NCI-H524 (cell line): ENCODE measurements at regions not wholly inside any gene's neighbourhood (a gene's known extent, or its start where the extent isn't known, plus 50 kb on each side); places are given as distances from the start of the nearest gene placed in this dataset.
A peak's percentile ranks its signal among the peaks of the same experiment; 100 is the strongest.
"Not testable (repeated sequence)": the region's sequence is repeated elsewhere in the genome, so short reads cannot be mapped to it uniquely, and the experiment has no call there.

Experiments used
- DNase-seq, 2 experiments: peaks; one replicate each; lab custom pipeline; 2025; lab: John Stamatoyannopoulos, UW

DNA sequence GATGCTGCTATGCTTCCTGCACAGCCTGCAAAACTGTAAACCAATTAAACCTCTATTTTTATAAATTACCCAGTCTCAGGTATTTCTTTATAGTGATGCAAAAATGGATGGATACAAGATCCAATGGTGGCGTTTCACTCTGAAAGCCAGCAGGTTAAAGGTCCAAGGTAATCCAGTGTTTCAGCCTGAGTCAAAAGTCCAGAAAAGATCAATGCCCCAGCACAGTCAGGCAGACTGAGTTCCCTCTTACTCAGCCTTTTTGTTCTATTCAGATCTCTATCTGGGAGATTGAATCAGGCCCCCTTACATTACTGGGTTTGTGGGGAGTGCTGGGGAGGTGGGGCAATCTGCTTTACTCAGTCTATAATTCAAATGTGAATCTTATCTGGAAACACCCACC, 464.5 kb downstream of the GXYLT1 start:
- no peak for DNase-seq

DNA sequence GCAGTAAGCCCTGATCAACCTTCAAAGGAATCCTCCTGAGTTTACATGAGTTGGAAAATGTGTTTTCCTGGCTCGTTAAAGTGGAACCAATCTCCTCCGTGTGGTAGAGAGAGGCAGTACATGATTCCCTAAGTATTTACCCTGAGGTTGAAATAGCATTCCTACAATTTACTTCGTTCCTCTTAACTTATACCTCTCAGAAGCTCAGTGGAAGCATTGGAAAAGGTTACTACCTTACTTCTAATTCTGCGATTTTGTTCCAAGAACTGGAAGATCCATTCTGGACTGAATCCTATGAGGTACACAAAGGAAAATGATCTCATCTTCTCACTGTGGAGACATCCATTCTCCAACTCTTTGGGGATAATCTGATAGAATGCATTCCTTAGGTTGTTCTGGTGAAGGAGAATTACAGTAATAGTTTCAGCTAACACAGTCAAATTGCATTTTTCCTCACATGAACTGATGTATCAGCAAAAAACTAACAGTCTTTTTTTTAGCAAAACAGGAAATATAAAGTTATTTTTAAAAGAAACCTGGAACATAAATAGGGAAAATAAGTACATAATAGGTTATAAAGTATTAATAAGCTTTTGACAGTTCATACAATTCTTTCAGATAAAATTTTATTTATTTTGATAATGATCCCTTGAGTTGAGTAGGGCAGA, 475.6 kb downstream of the PDZRN4 start:
- DNase-seq = peak in 1 of 2 experiments; percentile 48

DNA sequence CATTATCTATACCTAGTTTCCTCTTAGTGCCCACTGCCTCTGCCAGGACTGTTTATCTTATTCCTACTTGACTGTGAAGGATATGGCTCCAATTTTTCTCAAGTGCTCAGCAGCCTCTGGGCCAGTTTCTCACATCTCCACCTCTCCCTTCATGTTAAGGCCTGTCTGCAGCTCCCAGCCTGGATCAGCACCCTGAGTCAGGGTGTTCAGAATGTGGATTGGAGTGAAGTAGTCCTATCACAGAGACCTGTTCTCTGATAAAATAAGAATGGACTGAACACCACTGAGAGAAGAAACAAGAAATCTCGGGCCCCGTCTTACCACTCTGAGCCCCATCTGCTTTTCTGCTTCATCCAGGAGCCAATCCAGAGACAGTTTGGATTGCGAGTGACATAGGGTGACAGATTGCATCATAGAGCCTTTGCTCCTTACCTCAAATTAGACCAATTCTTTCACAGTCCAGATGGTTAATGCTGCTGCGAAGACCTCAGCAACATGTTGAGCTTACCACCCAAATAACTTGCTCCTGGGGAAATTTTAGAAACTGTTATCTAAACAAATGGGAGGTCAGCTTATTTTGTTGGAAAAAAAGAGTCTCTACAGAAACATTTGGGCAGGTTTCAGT, 473.1 kb downstream of the PDZRN4 start:
- peak; percentile 79 to 92 for DNase-seq

DNA sequence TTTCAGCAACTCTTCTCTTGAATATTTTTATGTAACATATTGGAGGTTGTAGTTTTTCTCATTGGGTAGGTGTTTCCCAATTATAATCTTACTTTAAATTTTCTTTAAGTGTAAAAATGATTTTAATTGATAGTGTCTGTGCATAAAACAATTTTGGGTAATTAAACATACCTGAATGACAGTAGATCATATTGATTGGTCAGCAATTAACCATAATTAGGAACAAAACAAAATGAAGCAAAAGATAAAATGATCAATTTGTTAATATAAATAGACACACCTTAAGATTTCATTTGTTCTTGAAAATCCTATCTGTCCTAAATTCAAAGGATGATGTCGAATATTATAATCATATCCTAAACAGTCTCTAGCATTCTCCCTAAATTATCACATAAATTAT, 468.3 kb downstream of the PDZRN4 start:
- no peak for DNase-seq

DNA sequence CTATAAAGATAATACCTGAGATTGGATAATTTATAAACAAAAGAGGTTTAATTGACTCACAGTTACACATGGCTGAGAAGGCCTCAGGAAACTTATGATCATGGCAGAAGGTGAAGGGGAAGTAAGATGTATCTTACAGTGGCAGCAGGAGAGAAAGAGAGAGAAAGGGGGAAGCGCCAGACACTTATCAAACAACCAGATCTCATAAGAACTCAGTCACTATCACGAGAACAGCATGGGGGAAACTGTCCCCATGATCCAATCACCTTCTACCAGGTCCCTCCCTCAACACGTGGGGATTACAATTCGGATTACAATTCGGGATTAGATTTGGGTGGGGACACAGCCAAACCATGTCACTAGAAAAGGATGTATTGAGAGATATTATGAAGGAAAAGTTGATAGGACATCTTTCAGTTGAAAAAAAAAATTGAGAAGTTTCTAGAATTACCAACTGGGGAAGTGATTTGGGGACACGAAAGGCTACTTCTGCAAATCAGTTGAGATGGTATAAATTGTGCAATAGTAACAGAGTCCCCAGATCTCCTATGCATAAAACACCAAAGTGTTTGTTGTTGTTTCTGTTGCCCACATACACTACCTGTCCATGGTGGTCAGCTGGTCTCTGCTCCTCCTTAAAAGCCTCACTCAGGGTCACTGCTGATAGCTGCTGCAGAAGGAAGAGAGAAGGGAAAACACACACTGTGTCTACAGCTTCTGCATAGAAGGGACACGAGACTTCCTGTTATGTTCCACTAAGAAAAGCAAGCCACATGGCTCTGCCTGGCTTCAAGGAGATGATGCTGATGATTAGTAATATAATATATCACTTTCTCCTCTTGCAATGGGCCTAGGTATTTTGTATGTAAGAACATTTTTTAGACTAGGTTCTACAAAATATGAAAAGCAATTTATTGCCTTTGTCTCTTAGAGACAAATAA, 465.5 kb downstream of the PDZRN4 start:
- DNase-seq = no peak

DNA sequence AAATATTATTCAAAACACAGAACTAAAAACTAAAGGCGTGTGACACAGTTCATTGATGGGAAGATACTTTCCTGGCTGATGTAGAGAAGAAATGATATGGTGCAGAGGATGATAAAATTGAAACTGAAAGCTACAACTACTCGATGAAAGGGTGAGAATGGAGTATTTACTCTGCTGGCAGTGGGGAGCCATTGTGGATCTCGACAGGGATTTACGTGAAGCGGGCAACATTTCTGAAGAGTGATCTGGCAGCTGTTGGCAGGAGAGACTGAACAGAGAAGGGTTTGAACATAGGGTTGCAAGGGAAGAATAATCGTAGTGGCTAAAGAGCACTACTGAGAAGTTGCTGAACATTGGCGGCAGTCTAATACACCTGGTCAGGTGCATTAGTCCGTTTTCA, 464.9 kb downstream of the PDZRN4 start:
- DNase-seq = no peak

DNA sequence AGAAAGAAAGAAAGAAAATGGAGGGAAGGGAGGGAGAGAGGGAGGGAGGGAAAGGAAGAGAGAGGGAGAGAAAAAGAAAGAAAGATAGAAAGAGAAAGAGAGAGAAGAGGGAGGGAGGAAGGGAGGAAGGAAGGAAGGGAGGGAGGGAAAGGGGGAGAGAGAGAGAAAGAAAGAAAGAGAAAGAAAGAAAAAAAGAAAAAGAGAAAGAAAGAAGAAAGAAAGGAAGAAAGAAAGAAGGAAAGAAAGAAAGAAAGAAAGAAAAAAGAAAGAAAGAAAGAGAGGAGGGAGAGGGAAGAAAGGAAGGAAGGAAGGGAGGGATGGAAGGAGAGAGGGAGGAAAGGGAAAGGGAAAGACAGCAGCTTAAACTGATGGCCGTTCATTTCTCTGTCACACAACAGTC, 457.5 kb downstream of the PDZRN4 start:
- DNase-seq = no peak

DNA sequence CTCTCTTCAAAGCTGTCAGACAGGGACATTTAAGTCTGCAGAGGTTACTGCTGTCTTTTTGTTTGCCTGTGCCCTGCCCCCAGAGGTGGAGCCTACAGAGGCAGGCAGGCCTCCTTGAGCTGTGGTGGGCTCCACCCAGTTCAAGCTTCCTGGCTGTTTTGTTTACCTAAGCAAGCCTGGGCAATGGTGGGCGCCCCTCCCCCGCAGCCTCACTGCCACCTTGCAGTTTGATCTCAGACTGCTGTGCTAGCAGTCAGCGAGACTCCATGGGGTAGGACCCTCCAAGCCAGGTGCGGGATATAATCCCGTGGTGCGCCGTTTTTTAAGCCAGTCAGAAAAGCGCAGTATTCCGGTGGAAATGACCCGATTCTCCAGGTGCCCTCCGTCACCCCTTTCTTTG, 454.7 kb downstream of the PDZRN4 start:
- not testable (repeated sequence) for DNase-seq

DNA sequence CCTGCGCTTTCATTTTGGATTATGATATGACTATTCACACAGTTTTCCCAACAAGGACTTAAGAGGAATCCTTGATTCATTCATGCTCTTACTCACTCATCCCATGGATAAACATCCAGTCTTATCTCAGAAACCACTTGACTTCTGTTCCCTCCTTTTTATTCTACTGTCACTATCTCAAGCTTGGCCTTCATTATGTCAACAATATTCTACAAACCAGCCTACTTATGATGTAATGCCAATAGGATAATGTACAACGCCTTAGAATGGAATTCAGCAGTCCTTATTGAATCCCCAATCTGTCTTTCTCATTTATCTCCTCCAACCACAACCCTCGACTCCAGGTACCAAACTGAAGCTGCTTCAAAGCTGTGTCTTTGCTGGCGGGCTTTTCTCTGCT, 448.5 kb downstream of the PDZRN4 start:
- DNase-seq = no peak

DNA sequence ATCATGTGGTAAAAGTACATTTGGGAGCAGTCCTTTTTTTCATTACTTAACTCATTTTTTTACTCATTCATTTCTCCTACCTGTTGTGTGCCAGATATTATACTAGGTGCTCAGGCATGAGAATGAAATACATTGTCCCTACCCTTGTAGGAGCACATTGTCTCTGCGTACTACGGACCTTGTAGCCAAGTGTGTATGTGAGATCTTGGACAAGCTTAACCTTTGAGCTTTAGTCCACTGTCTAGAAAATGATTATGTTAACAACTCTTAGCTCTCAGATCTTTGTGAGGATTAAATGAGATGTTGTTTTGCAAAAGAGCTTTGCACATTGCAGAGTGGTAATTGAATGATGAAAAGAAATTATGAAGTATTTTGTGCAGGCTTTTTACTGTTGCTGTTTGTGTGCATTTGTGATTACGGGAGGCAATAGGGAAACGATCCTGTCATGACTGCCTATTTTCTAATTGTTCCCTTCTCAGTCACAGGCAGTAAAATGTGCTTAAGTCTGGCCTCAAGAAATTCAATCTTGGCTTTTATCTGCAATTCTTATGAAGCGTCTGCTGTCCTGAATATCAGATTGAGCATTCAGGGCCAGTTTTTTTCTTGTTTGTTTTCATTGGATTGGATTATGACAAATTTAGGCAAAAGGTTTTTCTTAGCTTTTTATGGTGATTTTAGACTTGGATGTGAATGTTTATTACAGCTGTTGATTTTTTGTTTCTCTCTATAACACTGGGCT, 447.7 kb downstream of the PDZRN4 start:
- no peak for DNase-seq

DNA sequence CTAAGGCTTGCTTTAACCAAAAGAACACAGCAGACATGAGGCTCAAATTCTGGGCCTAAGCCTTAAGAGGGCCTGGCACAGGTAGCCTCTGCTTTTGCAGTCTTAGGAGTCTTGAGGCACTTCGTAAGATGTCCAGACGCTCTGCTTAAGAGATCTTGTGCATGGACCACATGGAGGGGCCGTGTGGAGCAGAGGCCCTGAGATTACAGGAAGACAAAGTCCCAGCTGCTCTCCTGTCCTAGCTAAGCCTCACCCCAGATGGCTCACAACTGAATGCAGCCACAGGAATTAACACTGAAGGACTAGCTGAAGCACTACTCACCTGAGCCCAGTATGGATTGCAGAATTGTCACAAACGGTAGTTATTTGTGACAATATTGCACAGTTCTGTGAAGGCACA, 446.0 kb downstream of the PDZRN4 start:
- DNase-seq = peak; percentile 81 to 94

DNA sequence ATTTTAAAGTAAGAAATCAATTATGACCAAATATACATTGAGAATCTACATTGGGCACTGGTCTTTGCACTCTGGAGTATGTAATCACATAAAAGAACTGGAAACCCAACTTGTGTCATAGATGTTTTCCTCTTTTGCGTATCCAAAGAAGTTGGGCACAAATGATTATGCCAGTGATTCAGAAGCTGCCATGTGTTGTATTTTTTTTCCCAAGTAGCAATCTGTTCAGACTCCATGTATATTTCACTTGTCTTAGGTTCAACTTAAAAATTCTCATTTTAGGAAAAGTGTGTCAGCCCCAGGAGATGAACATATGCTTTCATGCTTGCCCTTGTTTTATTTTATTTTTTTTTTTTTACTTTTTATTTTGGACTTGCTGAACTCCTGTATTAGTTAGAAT, 441.5 kb downstream of the PDZRN4 start:
- no peak for DNase-seq

DNA sequence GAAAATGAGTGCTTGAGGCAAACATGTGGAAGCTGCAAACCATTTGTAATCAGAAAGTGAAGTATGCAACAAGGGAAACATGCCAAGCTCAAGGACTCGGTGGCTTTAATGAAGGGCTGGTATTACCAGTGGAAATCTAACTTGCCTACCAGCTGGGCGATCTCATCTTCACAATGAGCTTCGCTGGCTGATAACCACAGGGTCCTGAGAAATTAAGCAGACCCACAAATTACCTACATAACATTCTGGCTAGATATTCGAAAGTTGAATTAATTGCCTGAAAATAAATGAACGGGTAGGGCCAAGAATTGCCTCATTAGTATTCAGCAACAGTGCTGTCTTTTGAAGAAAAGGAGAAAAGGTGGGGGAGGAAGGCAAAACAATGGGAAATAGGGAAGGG, 439.4 kb downstream of the PDZRN4 start:
- DNase-seq = no peak

DNA sequence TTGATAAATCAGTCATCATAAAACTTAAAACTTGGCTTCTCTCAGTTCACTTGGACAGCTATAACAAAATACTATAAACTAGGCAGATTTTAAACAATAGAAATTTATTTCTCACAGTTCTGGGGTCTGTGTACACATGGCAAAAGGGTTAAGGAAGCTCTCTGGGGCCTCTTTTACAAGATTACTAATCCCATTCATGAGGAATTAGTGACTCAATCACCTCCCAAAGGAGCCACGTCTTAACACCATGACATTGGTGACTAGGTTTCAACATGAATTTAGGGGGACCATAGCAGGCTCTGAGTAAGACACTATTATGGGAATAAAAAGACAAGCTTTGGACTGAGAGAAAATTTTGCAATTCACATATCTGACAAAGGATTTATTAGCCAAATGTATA, 436.5 kb downstream of the PDZRN4 start:
- peak in 1 of 2 experiments; percentile 8 for DNase-seq
